ENCODE measurements at regions not wholly inside any gene's neighbourhood (a gene's known extent, or its start where the extent isn't known, plus 50 kb on each side); places are given as distances from the start of the nearest gene placed in this dataset.

GRCh38 chr22:49400136-49400940, 427.3 kb downstream of the BRD1 start:
- TF ChIP-seq ZNF331 (CRISPR knock-in tag; IDR thresholded peaks at IDR 0.05; ENCODE audit: low read depth), result no peak
- no peak for TF ChIP-seq CREB1 (CRISPR knock-in tag; IDR thresholded peaks at IDR 0.05; ENCODE audit: low read depth)
- TF ChIP-seq CTCF (conservative IDR thresholded peaks at IDR 0.05; ENCODE audit: low read depth in 2 of 2), result no peak
- TF ChIP-seq NANOG (IDR thresholded peaks at IDR 0.05; ENCODE audit: borderline replicate concordance), result no peak
- TF ChIP-seq, protein P1, sequence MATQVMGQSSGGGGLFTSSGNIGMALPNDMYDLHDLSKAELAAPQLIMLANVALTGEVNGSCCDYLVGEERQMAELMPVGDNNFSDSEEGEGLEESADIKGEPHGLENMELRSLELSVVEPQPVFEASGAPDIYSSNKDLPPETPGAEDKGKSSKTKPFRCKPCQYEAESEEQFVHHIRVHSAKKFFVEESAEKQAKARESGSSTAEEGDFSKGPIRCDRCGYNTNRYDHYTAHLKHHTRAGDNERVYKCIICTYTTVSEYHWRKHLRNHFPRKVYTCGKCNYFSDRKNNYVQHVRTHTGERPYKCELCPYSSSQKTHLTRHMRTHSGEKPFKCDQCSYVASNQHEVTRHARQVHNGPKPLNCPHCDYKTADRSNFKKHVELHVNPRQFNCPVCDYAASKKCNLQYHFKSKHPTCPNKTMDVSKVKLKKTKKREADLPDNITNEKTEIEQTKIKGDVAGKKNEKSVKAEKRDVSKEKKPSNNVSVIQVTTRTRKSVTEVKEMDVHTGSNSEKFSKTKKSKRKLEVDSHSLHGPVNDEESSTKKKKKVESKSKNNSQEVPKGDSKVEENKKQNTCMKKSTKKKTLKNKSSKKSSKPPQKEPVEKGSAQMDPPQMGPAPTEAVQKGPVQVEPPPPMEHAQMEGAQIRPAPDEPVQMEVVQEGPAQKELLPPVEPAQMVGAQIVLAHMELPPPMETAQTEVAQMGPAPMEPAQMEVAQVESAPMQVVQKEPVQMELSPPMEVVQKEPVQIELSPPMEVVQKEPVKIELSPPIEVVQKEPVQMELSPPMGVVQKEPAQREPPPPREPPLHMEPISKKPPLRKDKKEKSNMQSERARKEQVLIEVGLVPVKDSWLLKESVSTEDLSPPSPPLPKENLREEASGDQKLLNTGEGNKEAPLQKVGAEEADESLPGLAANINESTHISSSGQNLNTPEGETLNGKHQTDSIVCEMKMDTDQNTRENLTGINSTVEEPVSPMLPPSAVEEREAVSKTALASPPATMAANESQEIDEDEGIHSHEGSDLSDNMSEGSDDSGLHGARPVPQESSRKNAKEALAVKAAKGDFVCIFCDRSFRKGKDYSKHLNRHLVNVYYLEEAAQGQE (IDR thresholded peaks at IDR 0.05; ENCODE audit: unreplicated experiment), result no peak
- TF ChIP-seq, protein P2, sequence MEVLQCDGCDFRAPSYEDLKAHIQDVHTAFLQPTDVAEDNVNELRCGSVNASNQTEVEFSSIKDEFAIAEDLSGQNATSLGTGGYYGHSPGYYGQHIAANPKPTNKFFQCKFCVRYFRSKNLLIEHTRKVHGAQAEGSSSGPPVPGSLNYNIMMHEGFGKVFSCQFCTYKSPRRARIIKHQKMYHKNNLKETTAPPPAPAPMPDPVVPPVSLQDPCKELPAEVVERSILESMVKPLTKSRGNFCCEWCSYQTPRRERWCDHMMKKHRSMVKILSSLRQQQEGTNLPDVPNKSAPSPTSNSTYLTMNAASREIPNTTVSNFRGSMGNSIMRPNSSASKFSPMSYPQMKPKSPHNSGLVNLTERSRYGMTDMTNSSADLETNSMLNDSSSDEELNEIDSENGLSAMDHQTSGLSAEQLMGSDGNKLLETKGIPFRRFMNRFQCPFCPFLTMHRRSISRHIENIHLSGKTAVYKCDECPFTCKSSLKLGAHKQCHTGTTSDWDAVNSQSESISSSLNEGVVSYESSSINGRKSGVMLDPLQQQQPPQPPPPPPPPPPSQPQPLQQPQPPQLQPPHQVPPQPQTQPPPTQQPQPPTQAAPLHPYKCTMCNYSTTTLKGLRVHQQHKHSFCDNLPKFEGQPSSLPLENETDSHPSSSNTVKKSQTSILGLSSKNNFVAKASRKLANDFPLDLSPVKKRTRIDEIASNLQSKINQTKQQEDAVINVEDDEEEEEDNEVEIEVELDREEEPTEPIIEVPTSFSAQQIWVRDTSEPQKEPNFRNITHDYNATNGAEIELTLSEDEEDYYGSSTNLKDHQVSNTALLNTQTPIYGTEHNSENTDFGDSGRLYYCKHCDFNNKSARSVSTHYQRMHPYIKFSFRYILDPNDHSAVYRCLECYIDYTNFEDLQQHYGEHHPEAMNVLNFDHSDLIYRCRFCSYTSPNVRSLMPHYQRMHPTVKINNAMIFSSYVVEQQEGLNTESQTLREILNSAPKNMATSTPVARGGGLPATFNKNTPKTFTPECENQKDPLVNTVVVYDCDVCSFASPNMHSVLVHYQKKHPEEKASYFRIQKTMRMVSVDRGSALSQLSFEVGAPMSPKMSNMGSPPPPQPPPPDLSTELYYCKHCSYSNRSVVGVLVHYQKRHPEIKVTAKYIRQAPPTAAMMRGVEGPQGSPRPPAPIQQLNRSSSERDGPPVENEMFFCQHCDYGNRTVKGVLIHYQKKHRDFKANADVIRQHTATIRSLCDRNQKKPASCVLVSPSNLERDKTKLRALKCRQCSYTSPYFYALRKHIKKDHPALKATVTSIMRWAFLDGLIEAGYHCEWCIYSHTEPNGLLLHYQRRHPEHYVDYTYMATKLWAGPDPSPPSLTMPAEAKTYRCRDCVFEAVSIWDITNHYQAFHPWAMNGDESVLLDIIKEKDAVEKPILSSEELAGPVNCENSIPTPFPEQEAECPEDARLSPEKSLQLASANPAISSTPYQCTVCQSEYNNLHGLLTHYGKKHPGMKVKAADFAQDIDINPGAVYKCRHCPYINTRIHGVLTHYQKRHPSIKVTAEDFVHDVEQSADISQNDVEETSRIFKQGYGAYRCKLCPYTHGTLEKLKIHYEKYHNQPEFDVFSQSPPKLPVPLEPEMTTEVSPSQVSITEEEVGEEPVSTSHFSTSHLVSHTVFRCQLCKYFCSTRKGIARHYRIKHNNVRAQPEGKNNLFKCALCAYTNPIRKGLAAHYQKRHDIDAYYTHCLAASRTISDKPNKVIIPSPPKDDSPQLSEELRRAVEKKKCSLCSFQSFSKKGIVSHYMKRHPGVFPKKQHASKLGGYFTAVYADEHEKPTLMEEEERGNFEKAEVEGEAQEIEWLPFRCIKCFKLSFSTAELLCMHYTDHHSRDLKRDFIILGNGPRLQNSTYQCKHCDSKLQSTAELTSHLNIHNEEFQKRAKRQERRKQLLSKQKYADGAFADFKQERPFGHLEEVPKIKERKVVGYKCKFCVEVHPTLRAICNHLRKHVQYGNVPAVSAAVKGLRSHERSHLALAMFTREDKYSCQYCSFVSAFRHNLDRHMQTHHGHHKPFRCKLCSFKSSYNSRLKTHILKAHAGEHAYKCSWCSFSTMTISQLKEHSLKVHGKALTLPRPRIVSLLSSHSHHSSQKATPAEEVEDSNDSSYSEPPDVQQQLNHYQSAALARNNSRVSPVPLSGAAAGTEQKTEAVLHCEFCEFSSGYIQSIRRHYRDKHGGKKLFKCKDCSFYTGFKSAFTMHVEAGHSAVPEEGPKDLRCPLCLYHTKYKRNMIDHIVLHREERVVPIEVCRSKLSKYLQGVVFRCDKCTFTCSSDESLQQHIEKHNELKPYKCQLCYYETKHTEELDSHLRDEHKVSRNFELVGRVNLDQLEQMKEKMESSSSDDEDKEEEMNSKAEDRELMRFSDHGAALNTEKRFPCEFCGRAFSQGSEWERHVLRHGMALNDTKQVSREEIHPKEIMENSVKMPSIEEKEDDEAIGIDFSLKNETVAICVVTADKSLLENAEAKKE (CRISPR knock-in tag; IDR thresholded peaks at IDR 0.05), result no peak
- TF ChIP-seq EZH2phosphoT487 (IDR thresholded peaks at IDR 0.05; ENCODE audit: unreplicated experiment), result no peak
- Histone ChIP-seq H3K4me1 (ENCODE audit: insufficient read depth) (no peaks in the 10 kb centered on the region), H2AFZ (no peak overlapping the region), H3K36me3 (ENCODE audit: insufficient read depth) (no peaks in the 10 kb centered on the region; the same call in 1 of the 2 replicates), H3K9me2 (ENCODE audit: insufficient read depth) (no peaks in the 10 kb centered on the region), H3F3A (replicated peaks; ENCODE audit: low read depth) (no peaks in the 10 kb centered on the region), H3K27me3 (ENCODE audit: insufficient read depth) (no peaks in the 10 kb centered on the region), H4K20me1 (replicated peaks; ENCODE audit: insufficient read depth) (no peaks in the 10 kb centered on the region), H3K4me2 (no peak overlapping the region), H3K79me2 (replicated peaks; ENCODE audit: insufficient read depth) (no peaks in the 10 kb centered on the region), H3K4me3 (no peak overlapping the region), H3K27ac (ENCODE audit: low read depth) (no peak overlapping the region)
- no peaks in the 10 kb centered on the region for H3K36me3 Mint-ChIP-seq (ENCODE audit: low read depth)
- peaks cover 4% of the 10 kb centered on the region for H3K27me3 Mint-ChIP-seq (ENCODE audit: insufficient read depth, low read depth, poor library complexity)
- H3K4me1 Mint-ChIP-seq, result peaks cover 3% of the 10 kb centered on the region
- H3K4me3 Mint-ChIP-seq, result no peak overlapping the region
- H3K27ac Mint-ChIP-seq, result no peak overlapping the region
- peaks cover 3% of the 10 kb centered on the region; the same call in 1 of the 3 replicates for H3K9me3 Mint-ChIP-seq
- ATAC-seq, result no peak
- no peak for DNase-seq (ENCODE audit: low spot score)

Measured in GM23338 (cell line).